GM12878 (cell line): ENCODE measurements at regions not wholly inside any gene's neighbourhood (a gene's known extent, or its start where the extent isn't known, plus 50 kb on each side); places are given as distances from the start of the nearest gene placed in this dataset.

Experiments used
- CTCF ChIP-seq, 3 experiments: IDR thresholded peaks in 2 of 3; conservative IDR thresholded peaks in 1 of 3; 2 replicates each; pipeline ENCODE4 v1.5.1; 2011; ENCODE audit warnings: low read depth in 3 of 3, low read length in 3 of 3, mild to moderate bottlenecking in 3 of 3, control low read depth in 2 of 3, moderate library complexity in 2 of 3, inconsistent platforms in 1 of 3, mixed read lengths in 1 of 3; ENCODE audit not compliant: control insufficient read depth in 2 of 3, insufficient read depth in 1 of 3; ENCODE audit errors: extremely low read depth in 1 of 3
- MYC ChIP-seq: IDR thresholded peaks from 2 replicates; pipeline ENCODE4 v1.6.1; 2011; ENCODE audit warnings: mild to moderate bottlenecking, low read length, moderate library complexity, inconsistent platforms; ENCODE audit not compliant: insufficient read depth, insufficient replicate concordance, insufficient read length, severe bottlenecking
- NFIC ChIP-seq: IDR thresholded peaks from 2 replicates; pipeline ENCODE4 v1.6.1; 2012; ENCODE audit warnings: low read depth, mild to moderate bottlenecking, inconsistent platforms, low read length, moderate library complexity
- PBX3 ChIP-seq: IDR thresholded peaks from 2 replicates; pipeline ENCODE4 v1.6.1; 2011; ENCODE audit warnings: mild to moderate bottlenecking, low read depth, low read length, moderate library complexity; ENCODE audit not compliant: insufficient replicate concordance
- POLR2AphosphoS5 ChIP-seq: IDR thresholded peaks from 2 replicates; pipeline ENCODE4 v1.6.1; 2011; ENCODE audit warnings: mild to moderate bottlenecking, low read length, inconsistent platforms
- REST ChIP-seq: IDR thresholded peaks from 2 replicates; pipeline ENCODE4 v1.6.1; 2012; ENCODE audit warnings: mild to moderate bottlenecking, low read depth, low read length
- SIN3A ChIP-seq: IDR thresholded peaks from 2 replicates; pipeline ENCODE4 v1.6.1; 2012; ENCODE audit warnings: low read depth, low read length, improper control_type of control experiment
- SMC3 ChIP-seq: IDR thresholded peaks from 2 replicates; pipeline ENCODE4 v1.6.1; 2011; ENCODE audit warnings: low read length, improper control_type of control experiment, borderline replicate concordance
- USF2 ChIP-seq: IDR thresholded peaks from 2 replicates; pipeline ENCODE4 v1.6.1; 2011; ENCODE audit warnings: low read depth, low read length, improper control_type of control experiment, borderline replicate concordance
- ZNF207 ChIP-seq: fragments of 450-650 bp; IDR thresholded peaks from 2 replicates; pipeline ENCODE4 v1.6.1; 2014; ENCODE audit warnings: antibody characterized with exemption, mild to moderate bottlenecking, borderline replicate concordance

GRCh38 chr2:234147335-234147861, 96.9 kb downstream of the SPP2 start:
- no peak for TF ChIP-seq SMC3
- TF ChIP-seq SIN3A: no peak
- TF ChIP-seq CTCF (IDR thresholded peaks at IDR 0.05 in 2 of 3, conservative IDR thresholded peaks at IDR 0.05 in 1 of 3; ENCODE audit: control insufficient read depth in 2 of 3, extremely low read depth in 1 of 3, insufficient read depth in 1 of 3, low read depth in 3 of 3, low read length in 3 of 3): no peak
- no peak for TF ChIP-seq PBX3
- TF ChIP-seq NFIC: no peak
- TF ChIP-seq ZNF207: no peak
- TF ChIP-seq MYC: no peak
- TF ChIP-seq REST: no peak
- TF ChIP-seq POLR2AphosphoS5: no peak
- TF ChIP-seq USF2: no peak
